H1 (cell line): ENCODE measurements at regions not wholly inside any gene's neighbourhood (a gene's known extent, or its start where the extent isn't known, plus 50 kb on each side); places are given as distances from the start of the nearest gene placed in this dataset.

Experiments
- CTCF ChIA-PET: fragments of 300-600 bp; sonication (Branson Sonifier 250); formaldehyde crosslinking; loops from one replicate; lab custom pipeline; 2021; ENCODE audit not compliant: partially characterized antibody; lab: Charles Lee
- POLR2A ChIA-PET: fragments of 300-600 bp; sonication (Branson Sonifier 250); formaldehyde crosslinking; loops from one replicate; lab custom pipeline; 2021; ENCODE audit warnings: inconsistent platforms; ENCODE audit not compliant: partially characterized antibody; lab: Charles Lee
- DNase-seq, 2 experiments: peaks; one replicate each; pipeline versions ENCODE4 v3.0.0 to v3.0.0-alpha.2; 2010 to 2022; ENCODE audit warnings: low spot score in 2 of 2, low read depth in 1 of 2, mixed read lengths in 1 of 2
- FAIRE-seq: peaks from 2 replicates; lab custom pipeline; 2011; peaks lifted over from hg19 to GRCh38; lab: Jason Lieb, UNC
- H2AFZ ChIP-seq: 2 replicates; pipeline ENCODE4 v1.8.1; 2012; ENCODE audit warnings: low read length, inconsistent platforms
- H2AK5ac ChIP-seq: 2 replicates; pipeline ENCODE4 v1.6.1; 2013; ENCODE audit warnings: low read depth, low read length
- H2BK120ac ChIP-seq: replicated peaks from 2 replicates; pipeline ENCODE3; 2013; ENCODE audit warnings: low read depth, low read length, inconsistent platforms
- H2BK12ac ChIP-seq: 2 replicates; pipeline ENCODE4 v1.6.1; 2013; ENCODE audit warnings: low read depth, low read length
- H2BK15ac ChIP-seq: 2 replicates; pipeline ENCODE4 v1.6.1; 2013; ENCODE audit warnings: low read length
- H2BK20ac ChIP-seq: 2 replicates; pipeline ENCODE4 v1.6.1; 2013; ENCODE audit warnings: low read length
- H2BK5ac ChIP-seq: 2 replicates; pipeline ENCODE4 v1.6.1; 2013; ENCODE audit warnings: low read depth, low read length
- H3K14ac ChIP-seq: 2 replicates; pipeline ENCODE4 v1.6.1; 2013; ENCODE audit warnings: inconsistent platforms; ENCODE audit not compliant: insufficient read length
- H3K18ac ChIP-seq: 2 replicates; pipeline ENCODE4 v1.6.1; 2013; ENCODE audit warnings: low read length; ENCODE audit errors: extremely low read depth
- H3K23ac ChIP-seq: 2 replicates; pipeline ENCODE4 v1.6.1; 2013; ENCODE audit warnings: inconsistent platforms; ENCODE audit not compliant: insufficient read length
- H3K23me2 ChIP-seq: 2 replicates; pipeline ENCODE4 v1.6.1; 2013; ENCODE audit warnings: low read depth, low read length
- H3K27ac ChIP-seq: 2 replicates; pipeline ENCODE4 v1.6.1; 2011; ENCODE audit warnings: low read depth, low read length, inconsistent platforms
- H3K27me3 ChIP-seq, 4 experiments: replicated peaks in 1 of 4; 1 replicate in 1 of 4; 2 replicates in 3 of 4; pipeline versions ENCODE4 v1.6.1 to v1.8.1; 2011 to 2013; ENCODE audit warnings: low read length in 3 of 4, mild to moderate bottlenecking in 3 of 4, inconsistent platforms in 2 of 4, mixed read lengths in 2 of 4, moderate library complexity in 1 of 4; ENCODE audit not compliant: control insufficient read depth in 3 of 4, insufficient read depth in 3 of 4; ENCODE audit errors: extremely low read depth in 1 of 4
- H3K36me3 ChIP-seq, 4 experiments: 2 replicates each; pipeline versions ENCODE4 v1.6.1 to v1.8.1; 2011 to 2013; ENCODE audit warnings: mild to moderate bottlenecking in 4 of 4, low read length in 3 of 4, moderate library complexity in 2 of 4, control low read depth in 1 of 4, inconsistent platforms in 1 of 4; ENCODE audit not compliant: insufficient read depth in 4 of 4, control insufficient read depth in 2 of 4
- H3K4ac ChIP-seq: replicated peaks from 2 replicates; pipeline ENCODE3; 2013; ENCODE audit warnings: low read length, low read depth, mixed read lengths, inconsistent platforms; ENCODE audit not compliant: insufficient read length
- H3K4me1 ChIP-seq, 4 experiments: replicated peaks in 1 of 4; 1 replicate in 1 of 4; 2 replicates in 3 of 4; pipeline versions ENCODE4 v1.6.1 to v1.8.1; 2011 to 2013; ENCODE audit warnings: low read length in 3 of 4, inconsistent platforms in 2 of 4, mixed read lengths in 1 of 4; ENCODE audit not compliant: insufficient read depth in 4 of 4, control insufficient read depth in 3 of 4
- H3K4me2 ChIP-seq, 2 experiments: 2 replicates each; pipeline versions ENCODE4 v1.6.1 to v1.8.1; 2011 to 2013; ENCODE audit warnings: low read depth in 2 of 2, low read length in 2 of 2, control low read depth in 1 of 2, inconsistent platforms in 1 of 2, mild to moderate bottlenecking in 1 of 2; ENCODE audit not compliant: insufficient read depth in 1 of 2
- H3K4me3 ChIP-seq, 4 experiments: fragments of 200-600, 300-600 bp in 1 of 4; sonication (generic), shearing (Covaris generic), sonication (Bioruptor Twin) in 1 of 4; 2 replicates each; pipeline versions ENCODE4 v1.5.1 to v1.8.1; 2011 to 2016; ENCODE audit warnings: low read length in 4 of 4, low read depth in 3 of 4, control low read depth in 2 of 4, inconsistent platforms in 2 of 4, mild to moderate bottlenecking in 2 of 4, mixed read lengths in 1 of 4, moderate library complexity in 1 of 4; ENCODE audit not compliant: insufficient read depth in 2 of 4; ENCODE audit errors: extremely low read depth in 1 of 4
- H3K56ac ChIP-seq: replicated peaks from 2 replicates; pipeline ENCODE3; 2013; ENCODE audit warnings: low read depth, mild to moderate bottlenecking, mixed read lengths, low read length, inconsistent platforms; ENCODE audit not compliant: insufficient read length
- H3K79me1 ChIP-seq: 2 replicates; pipeline ENCODE4 v1.6.1; 2013; ENCODE audit warnings: low read depth, low read length, control low read depth
- H3K79me2 ChIP-seq, 2 experiments: 2 replicates each; pipeline versions ENCODE4 v1.6.1 to v1.8.1; 2012 to 2013; ENCODE audit warnings: low read length in 2 of 2, mild to moderate bottlenecking in 2 of 2, inconsistent platforms in 1 of 2; ENCODE audit not compliant: insufficient read depth in 2 of 2, control insufficient read depth in 1 of 2
- H3K9ac ChIP-seq, 4 experiments: replicated peaks in 1 of 4; 1 replicate in 1 of 4; 2 replicates in 3 of 4; pipeline versions ENCODE4 v1.6.1 to v1.8.1; 2011 to 2013; ENCODE audit warnings: low read depth in 3 of 4, low read length in 3 of 4, control low read depth in 2 of 4, mild to moderate bottlenecking in 2 of 4, moderate library complexity in 2 of 4, inconsistent platforms in 1 of 4; ENCODE audit errors: extremely low read depth in 1 of 4
- H3K9me3 ChIP-seq, 2 experiments: 2 replicates each; pipeline versions ENCODE4 v1.6.1 to v1.8.1; 2012 to 2013; ENCODE audit warnings: mild to moderate bottlenecking in 2 of 2, moderate library complexity in 2 of 2, control low read depth in 1 of 2, inconsistent platforms in 1 of 2, low read depth in 1 of 2, low read length in 1 of 2, mixed read lengths in 1 of 2; ENCODE audit not compliant: insufficient read depth in 2 of 2
- H4K20me1 ChIP-seq, 2 experiments: replicated peaks in 1 of 2; 2 replicates each; pipeline versions ENCODE3 to v1.8.1; 2011 to 2013; ENCODE audit warnings: inconsistent platforms in 2 of 2, low read length in 2 of 2, mild to moderate bottlenecking in 1 of 2; ENCODE audit not compliant: insufficient read depth in 2 of 2, control insufficient read depth in 1 of 2
- H4K5ac ChIP-seq: 2 replicates; pipeline ENCODE4 v1.6.1; 2013; ENCODE audit warnings: low read length, low read depth, mixed read lengths, inconsistent platforms; ENCODE audit not compliant: insufficient read length
- H4K8ac ChIP-seq: 2 replicates; pipeline ENCODE4 v1.8.0; 2013; ENCODE audit warnings: mild to moderate bottlenecking, moderate library complexity, low read length, inconsistent platforms; ENCODE audit not compliant: insufficient read depth; ENCODE audit errors: extremely low read depth
- H4K91ac ChIP-seq: replicated peaks from 2 replicates; pipeline ENCODE3; 2013; ENCODE audit warnings: low read length, mixed read lengths, inconsistent platforms; ENCODE audit not compliant: insufficient read length
- JUN ChIP-seq: IDR thresholded peaks from 2 replicates; pipeline ENCODE4 v1.6.1; 2011; ENCODE audit warnings: low read depth, mild to moderate bottlenecking, improper control_type of control experiment, low read length
- SAP30 ChIP-seq: fragments of 300-600 bp; sonication (generic); IDR thresholded peaks from 2 replicates; pipeline ENCODE4 v1.7.1; 2012; ENCODE audit warnings: low read length, moderate library complexity, mild to moderate bottlenecking, inconsistent platforms; ENCODE audit not compliant: insufficient read depth, insufficient replicate concordance
- WGBS, 2 experiments: shearing (Covaris generic) in 1 of 2; methylation state at CpG; one replicate each; pipeline versions ENCODE4 v1.1.6 to v1.1.7; 2013 to 2015; ENCODE audit warnings: low lambda C conversion rate in 2 of 2, mixed read lengths in 2 of 2, inconsistent platforms in 1 of 2, low coverage in 1 of 2, missing lambda C conversion rate in 1 of 2; ENCODE audit not compliant: insufficient replicate concordance in 2 of 2, insufficient coverage in 1 of 2, insufficient read length in 1 of 2; ENCODE audit errors: extremely low coverage in 1 of 2, missing lambda C conversion rate in 1 of 2; 5-methylcytosine and 5-hydroxymethylcytosine counted together

DNA sequence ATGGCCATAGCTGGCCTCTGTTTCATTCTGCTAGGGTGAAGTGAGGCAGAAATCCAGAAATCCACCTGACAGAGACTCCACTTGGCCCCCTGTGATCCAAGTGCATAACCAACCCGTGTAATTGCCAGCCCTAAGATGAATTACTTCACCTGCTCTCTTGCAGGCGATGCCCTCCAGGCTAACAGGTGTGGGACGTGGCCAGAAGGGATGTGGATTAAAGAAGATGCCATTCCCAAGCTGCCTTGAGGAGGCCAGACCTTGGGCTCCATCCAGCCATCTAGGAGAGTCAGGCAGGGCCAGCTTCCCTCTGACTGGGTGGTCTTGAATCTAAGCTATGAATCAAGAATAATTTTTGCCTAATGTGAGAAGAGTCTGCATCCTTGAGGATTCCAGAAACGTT, 154.5 kb upstream of the BNIP2 start:
- Histone ChIP-seq H3K23me2 (no peaks in the 10 kb centered on the region), H3K79me2 (no peaks in the 10 kb centered on the region), H3K9me3 (no peaks in the 10 kb centered on the region), H3K4me3 (no peak overlapping the region), H3K56ac (no peak overlapping the region), H3K36me3 (no peaks in the 10 kb centered on the region), H2BK12ac (no peak overlapping the region), H2BK20ac (no peak overlapping the region), H3K27ac (no peak overlapping the region), H3K18ac (no peak overlapping the region), H3K9ac (no peak overlapping the region), H2AFZ (no peak overlapping the region), H3K4ac (no peak overlapping the region), H4K5ac (no peak overlapping the region), H2BK15ac (no peak overlapping the region), H3K27me3 (no peaks in the 10 kb centered on the region; a peak in 1 of 7 replicates), H2BK5ac (no peak overlapping the region), H3K79me1 (no peaks in the 10 kb centered on the region; the same call in 1 of the 2 replicates), H4K20me1 (no peaks in the 10 kb centered on the region), H3K23ac (no peak overlapping the region), H3K4me2 (no peak overlapping the region), H2BK120ac (no peak overlapping the region), H3K4me1 (no peaks in the 10 kb centered on the region), H3K14ac (no peak overlapping the region), H4K8ac (no peak overlapping the region), H4K91ac (no peak overlapping the region), H2AK5ac (no peak overlapping the region)
- CTCF ChIA-PET: interaction anchor here (1.0 to 2.2 kb wide), 6 partner anchors 9 to 108 kb away, joined by 3 to 11 read pairs (median 4); no protein-coding TSS in a partner anchor
- POLR2A ChIA-PET: no interaction called here
- no peak for DNase-seq
- WGBS, 2 experiments: 86% methylated on average over 4 of the region's 4 CpGs; no CpG with 5 or more reads in 1 of the 2 experiments
- TF ChIP-seq SAP30 (no peak), JUN (no peak)
- no peak for FAIRE-seq
